Middle frontal gyrus (tissue), 1 donor: ENCODE measurements at regions not wholly inside any gene's neighbourhood (a gene's known extent, or its start where the extent isn't known, plus 50 kb on each side); places are given as distances from the start of the nearest gene placed in this dataset.
"Not testable (repeated sequence)": the region's sequence is repeated elsewhere in the genome, so short reads cannot be mapped to it uniquely, and the experiment has no call there.

Source experiments
- DNase-seq: peaks from one replicate; pipeline ENCODE4 v3.0.0-alpha.2; 2015; ENCODE audit warnings: low spot score; ENCODE audit errors: extremely low spot score

DNA sequence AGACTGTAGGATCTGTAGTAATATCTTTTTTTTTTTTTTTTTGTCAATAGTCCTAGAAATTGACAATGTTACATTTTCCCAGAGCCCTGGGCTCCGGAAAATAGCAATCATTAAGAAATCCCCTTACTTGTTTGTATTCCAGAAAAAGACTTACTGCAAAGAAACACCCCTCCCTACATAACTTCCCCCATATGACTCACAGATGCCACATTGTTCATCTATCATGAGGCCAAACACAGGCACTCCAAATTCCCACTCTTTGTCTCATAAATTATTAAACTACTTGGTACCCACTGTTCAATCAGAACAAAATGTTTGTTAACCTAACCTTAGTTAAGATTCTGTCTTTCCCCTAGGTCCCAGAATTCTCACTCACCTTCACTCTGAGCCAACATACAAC lies 53.5 kb downstream of the TEX51 start:
- no peak for DNase-seq

DNA sequence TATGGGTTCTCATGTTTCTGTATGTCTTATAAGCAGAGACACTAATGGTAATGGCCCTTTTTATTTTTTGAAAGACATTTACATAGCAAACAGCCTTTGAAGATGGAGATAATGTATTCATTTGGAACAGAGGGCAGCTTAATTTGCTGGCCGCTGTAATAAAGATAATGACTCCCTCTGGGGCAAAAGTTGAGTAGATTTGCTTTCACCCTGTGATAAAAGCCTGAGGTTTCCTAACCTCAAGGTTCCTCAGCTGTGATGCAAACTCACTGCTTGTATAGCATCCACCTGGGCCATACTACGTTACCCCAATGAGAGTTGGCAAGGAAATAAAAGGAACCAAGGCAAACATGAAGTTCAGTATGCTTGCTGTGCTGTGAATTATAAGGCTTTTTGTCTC lies 54.8 kb downstream of the TEX51 start:
- no peak for DNase-seq

DNA sequence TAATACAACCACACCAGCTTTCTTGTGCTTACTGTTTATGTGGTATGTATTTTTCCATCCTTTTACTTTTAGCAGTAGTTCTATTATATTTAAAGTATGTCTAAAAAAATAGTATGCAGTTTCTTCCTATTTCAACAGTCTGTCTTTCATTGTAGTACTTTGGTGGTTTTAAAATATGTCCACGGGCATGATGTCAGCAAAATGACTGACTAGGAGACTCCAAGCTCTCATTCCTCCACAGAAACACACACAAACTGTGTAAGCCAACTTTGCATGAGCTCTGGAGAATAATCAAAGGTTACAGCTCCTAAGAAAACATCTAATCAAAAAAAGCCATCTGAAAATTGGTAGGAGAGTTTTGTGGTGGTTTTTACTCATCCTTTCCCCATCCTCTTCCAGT lies 56.1 kb downstream of the TEX51 start:
- DNase-seq: no peak

DNA sequence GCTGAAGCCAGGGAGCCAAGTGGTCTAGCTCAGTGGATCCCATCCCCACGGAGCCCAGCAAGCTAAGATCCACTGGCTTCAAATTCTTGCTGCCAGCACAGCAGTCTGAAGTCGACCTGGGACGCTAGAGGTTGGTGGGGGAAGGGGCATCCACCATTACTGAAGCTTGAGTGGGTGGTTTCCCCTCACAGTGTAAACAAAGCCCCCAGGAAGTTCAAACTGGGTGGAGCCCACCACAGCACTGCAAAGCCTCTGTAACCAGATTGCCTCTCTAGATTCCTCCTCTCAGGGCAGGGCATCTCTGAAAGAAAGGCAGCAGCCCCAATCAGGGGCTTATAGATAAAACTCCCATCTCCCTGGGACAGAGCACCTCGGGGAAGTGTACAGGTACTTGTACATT lies 58.1 kb downstream of the TEX51 start:
- not testable (repeated sequence) for DNase-seq

DNA sequence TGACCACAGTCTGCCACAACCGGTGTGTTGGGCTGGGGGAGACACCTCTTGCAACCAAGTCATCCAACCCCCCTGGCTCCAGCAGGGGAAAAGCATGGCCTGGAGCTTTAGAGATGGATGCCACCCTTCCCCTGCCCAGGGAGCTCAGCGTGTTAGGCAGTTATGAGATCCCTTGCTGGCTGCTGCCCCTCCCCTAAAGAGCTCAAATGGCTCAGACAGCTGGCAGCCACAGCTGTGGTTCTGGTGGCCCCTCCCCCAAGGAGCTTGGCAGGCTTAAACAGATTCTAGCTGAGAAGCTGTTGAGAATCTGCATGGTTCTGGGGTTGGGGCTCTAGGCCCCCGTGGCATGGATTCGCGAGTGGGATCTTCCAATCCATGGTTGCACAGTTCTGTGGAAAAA lies 64.7 kb downstream of the TEX51 start:
- DNase-seq: no peak

DNA sequence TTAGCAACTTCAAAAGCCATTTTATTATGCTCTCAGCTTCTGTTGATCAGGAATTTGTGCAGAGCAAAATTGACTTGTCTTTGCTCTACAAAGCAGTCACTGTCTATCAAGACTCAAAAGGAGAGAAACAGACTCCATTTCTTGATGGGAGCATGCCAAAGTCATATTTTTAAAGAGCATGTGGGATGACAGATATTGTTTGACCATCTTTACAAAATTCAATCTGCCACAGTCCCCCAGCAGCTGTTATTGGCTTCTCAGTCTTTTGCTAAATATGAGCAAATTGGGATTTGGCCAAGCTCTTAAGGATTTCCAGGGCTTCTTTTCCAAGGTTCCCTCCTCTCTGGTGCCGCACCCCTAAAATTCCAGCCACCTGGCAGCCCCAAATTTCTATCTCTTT lies 67.9 kb downstream of the TEX51 start:
- no peak for DNase-seq

DNA sequence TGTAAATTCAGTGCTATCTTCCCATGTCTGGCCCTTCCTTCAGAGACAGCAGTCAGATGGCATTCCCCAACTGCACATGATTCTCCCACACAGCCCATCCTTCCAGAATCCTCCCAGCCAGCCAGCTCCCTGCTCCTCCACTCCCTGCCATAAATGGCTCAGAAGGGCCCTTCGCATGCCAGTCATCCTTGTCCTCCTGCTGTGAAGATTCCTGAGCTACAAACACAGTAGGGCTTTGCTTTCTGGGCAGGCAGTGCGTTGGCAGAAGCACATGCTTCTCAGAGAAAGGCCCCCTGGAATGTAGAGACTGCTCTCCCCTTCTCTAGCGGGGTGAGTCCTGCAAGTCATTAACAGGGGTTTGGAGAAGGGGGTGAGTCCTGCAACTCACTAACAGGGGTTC lies 71.9 kb downstream of the TEX51 start:
- DNase-seq: no peak

DNA sequence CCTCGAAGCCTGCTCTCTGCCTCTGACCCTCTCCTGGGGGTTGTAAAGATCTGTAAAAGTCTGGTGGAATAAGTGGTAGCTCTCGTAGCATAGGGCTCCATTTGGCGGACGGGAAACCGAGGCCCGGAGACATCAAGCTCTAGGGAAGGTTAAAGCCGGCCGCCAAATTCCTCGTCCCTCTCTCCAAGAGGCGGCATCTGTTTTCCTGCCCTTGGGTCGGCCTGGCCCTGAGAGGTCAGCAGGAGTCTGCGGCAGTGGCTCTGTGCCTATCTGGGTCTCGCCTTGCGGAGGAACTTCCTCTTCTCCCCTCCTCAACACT lies 72.4 kb downstream of the TEX51 start:
- no peak for DNase-seq

DNA sequence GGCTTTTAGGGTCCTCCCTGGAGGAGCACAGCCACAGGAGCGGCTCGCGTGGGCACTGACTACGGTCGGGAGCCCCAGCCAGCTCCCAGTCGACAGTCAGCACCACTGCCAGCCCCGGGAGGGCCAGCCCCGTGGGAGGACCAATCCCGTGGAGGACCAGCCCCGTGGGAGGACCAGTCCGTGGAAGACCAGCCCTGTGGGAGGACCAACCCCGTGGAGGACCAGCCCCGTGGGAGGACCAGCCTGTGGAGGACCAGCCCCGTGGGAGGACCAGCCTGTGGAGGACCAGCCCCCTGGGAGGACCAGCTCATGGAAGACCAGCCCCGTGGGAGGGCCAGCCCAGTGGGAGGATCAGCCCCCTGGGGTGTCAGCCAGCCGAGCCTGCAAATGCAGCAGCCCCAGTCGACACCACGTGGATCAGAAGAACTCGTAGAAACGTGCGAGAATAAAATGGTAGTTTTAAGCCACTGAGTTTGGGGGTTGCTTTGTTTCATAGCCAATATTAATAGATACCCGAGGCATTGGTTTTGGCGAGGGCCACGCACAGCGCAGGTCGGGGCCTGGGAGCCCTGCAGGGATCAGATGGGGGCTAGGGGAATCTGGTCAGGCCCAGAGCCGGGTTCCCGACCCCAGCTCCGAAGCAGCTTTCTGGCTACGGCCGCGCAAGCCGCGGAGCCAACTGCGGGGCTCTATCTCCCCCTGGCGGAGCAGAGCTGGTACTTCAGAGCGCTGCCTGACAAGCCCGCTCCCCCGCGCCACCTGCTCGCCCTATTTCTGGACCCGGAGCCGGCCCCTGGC lies 73.0 kb downstream of the TEX51 start:
- DNase-seq: peak; percentile 61

DNA sequence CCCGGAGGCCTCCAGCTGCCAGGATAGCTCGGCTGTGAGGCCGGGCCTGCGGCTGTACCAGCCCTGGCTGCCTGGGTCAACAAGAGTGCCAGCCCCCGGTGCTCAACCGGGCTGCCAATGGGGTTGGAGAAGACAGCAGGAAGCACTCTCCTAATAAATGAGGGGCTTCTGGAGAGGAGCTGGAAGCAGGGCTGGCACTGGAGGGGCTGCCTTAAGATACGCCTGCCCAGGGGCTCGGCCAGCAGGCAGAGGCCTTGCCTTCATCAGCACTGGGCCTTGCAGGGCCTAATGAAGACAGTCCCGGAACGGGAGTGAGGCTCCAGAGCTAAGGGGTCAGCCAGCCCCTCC lies 73.6 kb downstream of the TEX51 start:
- DNase-seq: no peak

DNA sequence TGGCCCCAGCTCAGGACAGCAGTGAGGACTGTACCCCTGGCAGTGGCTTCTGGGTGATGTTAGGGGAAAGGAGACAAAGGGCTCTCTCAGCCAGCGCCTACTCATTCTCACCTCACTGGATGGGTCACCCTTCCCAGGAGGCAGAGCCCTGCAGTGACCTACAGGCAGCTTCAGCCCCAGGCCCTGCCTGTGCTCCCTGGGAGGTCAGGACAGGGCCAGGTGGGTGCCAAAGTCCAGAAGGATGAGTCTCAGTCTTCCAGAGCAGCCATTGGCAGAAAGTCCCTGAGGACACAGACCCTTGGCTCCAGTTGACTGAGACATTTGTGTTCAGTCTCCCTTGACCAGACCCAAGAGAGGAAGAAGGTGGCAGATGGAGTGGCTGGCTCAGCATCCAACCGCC lies 75.1 kb downstream of the TEX51 start:
- DNase-seq: no peak

DNA sequence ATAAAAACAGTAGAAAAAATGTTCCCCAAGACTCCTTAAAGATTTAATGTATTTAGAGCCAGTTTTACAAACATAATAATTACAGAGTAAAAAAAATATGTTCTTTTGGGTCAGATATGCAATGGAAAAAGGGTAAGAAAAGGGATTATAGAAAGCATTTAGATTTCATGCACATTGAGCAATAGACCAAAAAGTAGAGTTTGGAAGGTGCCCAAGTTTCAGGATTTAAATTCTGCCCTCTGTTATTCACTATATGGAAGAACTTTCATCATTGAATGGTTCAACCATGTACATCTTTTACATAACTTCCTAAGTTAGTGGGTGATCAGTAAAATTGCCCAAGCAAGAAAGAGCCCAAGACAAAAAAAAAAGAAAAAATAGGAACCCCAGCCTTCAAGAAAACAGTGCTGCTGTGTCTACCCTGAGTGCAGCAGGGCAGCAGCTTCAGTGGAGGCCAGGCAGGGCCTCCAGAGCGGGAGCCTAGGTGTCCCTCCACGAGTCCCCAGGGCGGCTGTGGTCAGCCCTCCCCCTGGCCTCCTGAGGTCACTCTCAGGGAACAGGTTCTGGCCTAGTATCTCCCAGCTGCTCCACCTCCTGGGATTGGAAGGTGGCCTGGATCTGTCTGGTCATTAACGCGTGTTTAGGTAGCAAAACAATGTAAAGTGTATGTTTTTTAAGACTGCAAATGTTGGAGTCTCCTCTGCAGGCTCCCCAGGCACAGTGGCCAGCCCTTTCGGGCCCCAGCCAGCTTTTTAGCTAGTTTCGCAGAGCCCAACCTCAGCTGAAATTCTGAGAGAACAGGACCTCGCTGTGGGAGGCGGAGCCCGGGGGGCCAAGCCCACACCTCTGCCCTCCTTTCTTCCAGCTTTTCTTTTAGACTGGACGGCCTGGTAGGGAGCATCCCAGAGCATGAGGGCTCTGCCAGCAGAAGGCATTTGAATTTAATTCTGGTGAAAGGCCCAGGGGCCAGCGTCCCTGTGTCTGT lies 77.3 kb downstream of the TEX51 start:
- no peak for DNase-seq

DNA sequence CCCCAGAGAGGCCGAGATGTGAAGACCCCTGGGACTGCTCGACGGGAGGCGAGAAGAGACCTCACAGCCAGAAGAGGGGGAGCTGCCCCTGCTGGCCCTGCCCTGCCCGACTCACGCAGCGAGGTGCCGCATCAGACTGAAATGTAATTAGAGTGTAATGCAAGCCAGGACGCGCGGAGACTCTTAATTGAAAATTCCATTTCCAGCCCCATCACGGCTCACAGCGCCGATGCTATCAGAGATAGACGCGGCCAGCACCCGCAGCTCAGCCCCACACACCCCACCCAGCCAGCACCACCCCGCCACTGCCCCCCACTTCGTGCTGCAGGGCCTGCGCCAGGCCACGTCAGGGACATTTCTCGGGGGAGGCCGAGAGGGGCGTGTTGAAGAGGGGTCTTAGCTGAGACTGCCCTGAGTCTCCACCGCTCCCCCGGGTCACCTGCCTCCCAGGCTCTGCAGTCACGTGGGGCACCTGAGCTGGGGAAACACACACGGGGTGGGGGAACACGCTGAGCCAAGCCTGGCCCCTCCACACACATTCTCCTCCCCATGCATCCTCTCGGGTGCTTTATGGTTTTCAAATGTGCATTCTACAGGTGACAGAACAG lies 78.1 kb downstream of the TEX51 start:
- DNase-seq: no peak

DNA sequence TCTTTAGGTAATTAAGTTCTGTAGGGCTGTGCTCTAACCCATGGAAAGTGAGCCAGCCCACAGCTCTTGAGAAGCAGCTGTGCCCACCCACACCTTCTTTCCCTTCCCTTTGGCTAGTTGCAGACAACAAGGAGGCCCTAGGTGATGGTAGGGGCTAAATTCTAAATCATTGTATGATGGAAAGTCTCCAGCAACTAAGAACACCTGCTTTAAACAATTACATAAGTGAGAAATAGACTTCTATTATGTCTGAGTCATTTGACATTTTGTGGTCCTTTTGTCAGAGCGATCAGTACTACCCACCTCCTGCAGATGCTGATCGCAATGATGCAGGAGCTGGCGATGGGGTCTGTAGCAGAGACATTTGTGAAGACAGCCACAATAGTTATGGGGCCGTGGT lies 79.6 kb downstream of the TEX51 start:
- no peak for DNase-seq

DNA sequence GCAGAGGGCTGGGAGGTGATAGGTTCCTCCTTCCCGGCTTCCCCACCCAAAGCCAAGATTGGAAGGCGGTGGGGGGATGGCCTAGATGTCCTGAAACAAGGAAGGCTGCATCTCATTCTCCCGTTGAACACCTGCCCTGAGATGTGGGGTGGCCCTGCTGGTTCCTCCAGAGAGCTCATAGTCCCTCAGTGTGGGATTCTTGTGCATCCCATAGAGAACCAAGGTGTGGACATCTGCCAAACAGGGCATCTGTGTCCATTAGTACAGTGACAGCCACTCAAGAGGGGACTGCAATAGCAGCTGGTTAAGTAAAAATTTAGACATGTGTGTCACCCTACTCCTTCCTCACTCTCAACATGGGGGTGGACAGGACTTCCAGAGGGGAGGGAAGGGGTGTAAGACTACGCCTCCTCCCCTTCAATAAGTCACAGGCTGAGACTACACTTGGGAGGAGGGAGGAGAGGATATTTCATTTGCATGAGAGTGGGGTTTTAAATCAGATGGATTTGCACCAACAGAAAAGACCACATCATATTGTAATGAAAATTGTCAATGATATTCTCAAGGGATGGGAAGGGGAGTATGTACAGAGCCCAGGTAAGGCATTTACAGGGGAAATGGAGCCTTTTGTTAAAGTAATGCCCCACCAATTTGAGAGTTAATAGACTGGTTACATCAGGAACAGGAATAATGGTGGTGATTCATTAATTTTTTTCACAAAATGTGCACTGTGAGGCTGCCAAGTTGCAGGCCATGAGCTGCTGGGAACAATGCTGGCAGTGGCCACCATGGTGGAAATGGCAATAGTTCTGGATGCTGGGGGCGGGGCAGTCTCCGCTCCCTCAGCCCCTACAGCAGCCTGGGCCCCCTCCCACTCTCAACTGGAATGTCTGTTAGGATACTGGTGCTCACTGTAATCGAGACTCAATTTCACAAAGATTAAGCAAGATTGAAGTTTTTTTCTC lies 80.6 kb downstream of the TEX51 start:
- DNase-seq: no peak

DNA sequence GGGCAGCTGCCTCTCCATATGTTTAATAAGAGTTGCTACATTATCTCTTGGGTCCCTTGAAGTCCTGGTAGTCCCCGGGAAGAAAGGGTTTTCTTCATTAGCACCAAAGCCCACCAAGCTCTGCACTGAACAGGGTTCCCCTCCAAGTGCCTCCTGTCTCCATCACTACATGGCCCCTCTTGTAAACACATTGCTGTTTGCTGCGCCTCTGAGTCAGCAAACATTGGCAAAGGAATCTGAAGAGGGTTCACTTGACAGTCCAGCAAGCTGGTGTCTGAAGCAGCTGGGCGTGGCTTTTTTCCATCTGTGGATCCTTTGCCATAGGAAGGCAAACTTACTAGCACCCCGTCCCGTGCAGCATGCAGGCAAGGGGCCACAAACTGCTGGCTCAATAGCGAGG lies 82.8 kb downstream of the TEX51 start:
- DNase-seq: no peak

DNA sequence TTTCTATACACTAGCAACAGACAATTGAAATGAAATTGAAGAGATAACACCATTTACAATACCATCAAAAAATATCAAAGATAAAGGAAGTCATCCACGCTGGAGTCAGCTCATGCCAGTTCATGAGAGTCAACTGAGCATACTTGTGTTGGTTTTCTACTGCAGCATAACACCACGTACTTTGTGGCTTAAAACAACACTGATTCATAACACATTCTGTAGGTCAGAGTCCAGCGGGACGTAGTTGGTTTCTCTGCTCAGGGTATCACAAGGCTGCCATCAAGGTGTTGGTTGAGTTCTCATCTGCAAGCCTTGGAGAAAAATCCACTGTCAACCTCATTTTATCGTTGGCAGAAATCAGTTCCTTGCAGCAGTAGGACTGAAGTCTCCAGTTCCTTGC lies 84.2 kb downstream of the TEX51 start:
- no peak for DNase-seq

DNA sequence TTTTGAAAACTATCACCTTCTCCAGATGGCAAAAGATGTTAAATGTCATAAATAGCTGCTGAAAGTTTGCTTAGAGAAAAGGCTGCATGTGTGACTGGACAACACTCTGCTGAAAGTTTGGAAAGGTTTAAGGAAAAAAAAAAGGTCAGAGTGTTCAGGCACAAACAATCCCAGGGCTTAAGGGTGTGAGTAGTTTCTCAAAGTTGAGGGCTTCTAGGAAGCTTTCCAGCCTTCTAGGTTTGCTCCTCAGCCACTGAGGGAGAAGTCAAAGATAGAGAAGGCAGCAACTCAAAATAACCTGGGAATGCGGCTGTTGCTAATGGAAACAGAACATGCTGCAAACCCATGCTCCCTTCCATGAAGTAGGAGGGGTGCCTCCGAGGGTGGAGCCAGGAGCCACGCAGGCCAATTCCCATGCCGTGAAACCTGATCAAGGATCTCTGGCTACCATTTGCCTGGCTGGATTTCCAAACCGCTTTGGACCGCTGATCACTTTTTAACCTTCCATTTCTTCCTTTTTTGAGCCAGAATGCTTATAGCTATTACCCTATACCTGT lies 88.0 kb downstream of the TEX51 start:
- no peak for DNase-seq

DNA sequence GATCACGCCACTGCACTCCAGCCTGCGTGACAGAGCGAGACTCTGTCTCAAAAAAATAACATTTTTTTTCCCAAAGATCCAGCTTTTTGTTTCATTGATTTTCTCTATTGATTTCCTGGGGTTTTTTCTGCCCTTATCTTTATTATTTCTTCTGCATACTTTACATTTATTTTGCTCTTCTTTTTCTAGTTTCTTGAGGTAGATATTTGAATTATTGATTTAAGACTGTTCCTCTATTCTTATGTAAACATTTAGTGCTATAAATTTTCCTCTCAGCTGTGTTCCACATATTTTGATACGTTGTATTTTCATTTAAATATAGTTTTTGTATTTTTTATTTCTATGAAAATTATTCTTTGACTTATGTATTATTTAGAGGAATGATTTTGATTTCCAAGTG lies 89.8 kb downstream of the TEX51 start:
- no peak for DNase-seq

DNA sequence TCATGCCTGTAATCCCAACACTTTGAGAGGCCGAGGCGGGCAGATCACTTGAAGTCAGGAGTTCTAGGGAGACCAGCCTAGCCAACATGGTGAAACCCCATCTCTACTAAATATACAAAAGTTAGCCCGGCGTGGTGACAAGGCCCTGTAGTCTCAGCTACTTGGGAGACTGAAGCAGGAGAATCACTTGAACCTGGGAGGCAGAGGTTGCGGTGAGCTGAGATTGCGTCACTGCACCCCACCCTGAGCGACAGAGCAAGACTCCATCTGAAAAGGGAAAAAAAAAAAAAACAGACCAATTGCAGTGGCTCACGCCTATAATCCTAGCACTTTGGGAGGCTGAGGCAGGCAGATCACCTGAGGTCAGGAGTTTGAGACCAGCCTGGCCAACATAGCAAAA lies 90.4 kb downstream of the TEX51 start:
- not testable (repeated sequence) for DNase-seq

DNA sequence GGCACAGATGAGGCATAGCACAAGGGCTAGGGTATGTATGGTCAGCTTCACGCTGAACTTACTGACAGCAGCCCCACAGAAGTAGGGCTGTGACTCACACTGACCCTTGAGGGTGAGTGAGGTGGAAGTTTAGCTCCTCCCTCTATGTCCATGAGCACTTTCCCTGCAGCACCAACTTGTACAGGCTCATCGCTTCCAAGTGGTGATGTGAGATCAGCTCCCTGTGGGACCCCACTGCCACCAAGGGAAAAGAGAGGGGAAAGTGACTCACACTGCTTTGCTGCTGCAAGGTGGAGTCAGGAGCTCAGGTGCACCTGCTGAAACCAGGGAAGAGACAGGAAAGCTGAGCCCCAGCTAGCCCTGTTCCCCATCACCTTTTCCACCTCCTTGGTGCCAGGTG lies 91.5 kb downstream of the TEX51 start:
- DNase-seq: no peak
